Tibial nerve (tissue), 3 donors: ENCODE measurements at regions not wholly inside any gene's neighbourhood (a gene's known extent, or its start where the extent isn't known, plus 50 kb on each side); places are given as distances from the start of the nearest gene placed in this dataset.

Source experiments
- CTCF ChIP-seq, 5 experiments: fragments of 200-600 bp in 3 of 5; fragments of 450-650 bp in 2 of 5; sonication (generic) in 3 of 5; IDR thresholded peaks; one replicate each; pipeline ENCODE4 v1.5.1; 2016 to 2019; ENCODE audit warnings: antibody characterized with exemption in 5 of 5, mild to moderate bottlenecking in 3 of 5, moderate library complexity in 2 of 5
- POLR2A ChIP-seq, 2 donors: fragments of 450-650 bp; IDR thresholded peaks; one replicate each; pipeline ENCODE4 v1.6.1; 2017; ENCODE audit warnings: antibody characterized with exemption in 2 of 2, mild to moderate bottlenecking in 2 of 2, moderate library complexity in 2 of 2

- TF ChIP-seq POLR2A (IDR thresholded peaks at IDR 0.05): no peak
- TF ChIP-seq CTCF (IDR thresholded peaks at IDR 0.05): no peak
Observed at GRCh38 chr5:20555034-20555433, 567.0 kb upstream of the CDH18 start.
